IMR-90 (cell line): ENCODE measurements at regions not wholly inside any gene's neighbourhood (a gene's known extent, or its start where the extent isn't known, plus 50 kb on each side); places are given as distances from the start of the nearest gene placed in this dataset.

Experiments
- ATAC-seq: fragments of 200-7000 bp; cut with Tn5 transposase; 2 replicates; pipeline ENCODE4 v1.9.1; 2020; ENCODE audit warnings: low read depth, mild to moderate bottlenecking, moderate library complexity
- BruUV-seq: library from RNA; stranded (reverse); fragments of 400-500 nt; replicated peaks from 2 replicates; lab custom pipeline; 2021; lab: Mats Ljungman, UMichigan
- CTCF ChIA-PET: fragments of 300-600 bp; formaldehyde crosslinking; extraction: SDS; loops from one replicate; lab custom pipeline; 2021; ENCODE audit warnings: antibody characterized with exemption; lab: Yijun Ruan, JAX
- POLR2A ChIA-PET: fragments of 300-600 bp; sonication (Branson Sonifier 250); formaldehyde crosslinking; loops from one replicate; lab custom pipeline; 2022; ENCODE audit warnings: antibody characterized with exemption; ENCODE audit not compliant: unreplicated experiment; lab: Charles Lee
- DNase-seq: peaks from one replicate; pipeline ENCODE4 v3.0.0; 2013
- H2AFZ ChIP-seq: replicated peaks from 2 replicates; pipeline ENCODE3; 2013; ENCODE audit warnings: low read length, mild to moderate bottlenecking; ENCODE audit not compliant: poor library complexity
- H2AK5ac ChIP-seq: 2 replicates; pipeline ENCODE4 v1.6.1; 2013; ENCODE audit warnings: low read depth, low read length, inconsistent platforms
- H2AK9ac ChIP-seq: replicated peaks from 2 replicates; pipeline ENCODE3; 2013; ENCODE audit warnings: mild to moderate bottlenecking, low read depth, low read length, moderate library complexity; ENCODE audit not compliant: poor library complexity
- H2BK120ac ChIP-seq: 2 replicates; pipeline ENCODE4 v1.6.1; 2013; ENCODE audit warnings: low read depth, low read length, inconsistent platforms
- H2BK15ac ChIP-seq: 3 replicates; pipeline ENCODE4 v1.6.1; 2013; ENCODE audit warnings: low read depth, low read length, inconsistent platforms
- H2BK20ac ChIP-seq: 2 replicates; pipeline ENCODE4 v1.6.1; 2013; ENCODE audit warnings: low read depth, mild to moderate bottlenecking, inconsistent platforms, low read length, moderate library complexity
- H2BK5ac ChIP-seq: 2 replicates; pipeline ENCODE4 v1.6.1; 2013; ENCODE audit warnings: mild to moderate bottlenecking, low read depth, low read length, inconsistent platforms; ENCODE audit not compliant: poor library complexity, severe bottlenecking
- H3K14ac ChIP-seq: replicated peaks from 2 replicates; pipeline ENCODE4 v1.6.1; 2013; ENCODE audit warnings: low read depth, low read length, inconsistent platforms
- H3K18ac ChIP-seq: 2 replicates; pipeline ENCODE4 v1.6.1; 2013; ENCODE audit warnings: low read depth, low read length, control low read depth
- H3K23ac ChIP-seq: 2 replicates; pipeline ENCODE4 v1.6.1; 2013; ENCODE audit warnings: low read depth, low read length, inconsistent platforms
- H3K27ac ChIP-seq: 2 replicates; pipeline ENCODE4 v1.5.1; 2013; ENCODE audit warnings: mild to moderate bottlenecking, control low read depth, low read length; ENCODE audit not compliant: insufficient read depth
- H3K27me3 ChIP-seq: 2 replicates; pipeline ENCODE4 v1.6.1; 2013; ENCODE audit warnings: low read length; ENCODE audit not compliant: control insufficient read depth, insufficient read depth
- H3K36me3 ChIP-seq: 2 replicates; pipeline ENCODE4 v1.6.1; 2013; ENCODE audit warnings: low read length, mixed read lengths; ENCODE audit not compliant: control insufficient read depth, insufficient read depth
- H3K4ac ChIP-seq: 2 replicates; pipeline ENCODE4 v1.6.1; 2013; ENCODE audit warnings: low read depth, low read length, inconsistent platforms
- H3K4me1 ChIP-seq: 2 replicates; pipeline ENCODE4 v1.6.1; 2013; ENCODE audit warnings: low read length, mixed read lengths; ENCODE audit not compliant: control insufficient read depth, insufficient read depth
- H3K4me2 ChIP-seq: 2 replicates; pipeline ENCODE4 v1.6.1; 2013; ENCODE audit warnings: low read depth, mild to moderate bottlenecking, control low read depth, low read length, moderate library complexity
- H3K4me3 ChIP-seq: 2 replicates; pipeline ENCODE4 v1.5.1; 2013; ENCODE audit warnings: low read depth, mild to moderate bottlenecking, control low read depth, low read length, moderate library complexity; ENCODE audit not compliant: insufficient read depth
- H3K56ac ChIP-seq: 2 replicates; pipeline ENCODE4 v1.6.1; 2013; ENCODE audit warnings: low read length, inconsistent platforms; ENCODE audit not compliant: insufficient read depth; ENCODE audit errors: extremely low read depth
- H3K79me1 ChIP-seq, 2 experiments: 2 replicates each; pipeline ENCODE4 v1.6.1; 2013; ENCODE audit warnings: low read length in 2 of 2, inconsistent platforms in 1 of 2, low read depth in 1 of 2
- H3K9ac ChIP-seq: 2 replicates; pipeline ENCODE4 v1.6.1; 2013; ENCODE audit warnings: low read depth, low read length, control low read depth
- H3K9me1 ChIP-seq: 2 replicates; pipeline ENCODE4 v1.6.1; 2013; ENCODE audit warnings: low read length, inconsistent platforms; ENCODE audit not compliant: insufficient read depth
- H3K9me3 ChIP-seq: 2 replicates; pipeline ENCODE4 v1.6.1; 2013; ENCODE audit warnings: low read length; ENCODE audit not compliant: control insufficient read depth, insufficient read depth
- H4K20me1 ChIP-seq: 2 replicates; pipeline ENCODE4 v1.6.1; 2013; ENCODE audit warnings: low read length, inconsistent platforms; ENCODE audit not compliant: insufficient read depth
- H4K5ac ChIP-seq: 2 replicates; pipeline ENCODE4 v1.6.1; 2013; ENCODE audit warnings: mild to moderate bottlenecking, low read depth, low read length, control low read depth
- H4K8ac ChIP-seq, 2 experiments: 2 replicates each; pipeline ENCODE4 v1.6.1; 2013; ENCODE audit warnings: low read depth in 2 of 2, low read length in 2 of 2, control low read depth in 1 of 2, inconsistent platforms in 1 of 2
- H4K91ac ChIP-seq: 2 replicates; pipeline ENCODE4 v1.6.1; 2013; ENCODE audit warnings: low read depth, low read length, inconsistent platforms; ENCODE audit not compliant: insufficient read depth
- BHLHE40 ChIP-seq: fragments of 150-350 bp; IDR thresholded peaks from 2 replicates; pipeline ENCODE4 v1.6.1; 2016; ENCODE audit warnings: mild to moderate bottlenecking, low read depth, low read length
- CEBPB ChIP-seq: IDR thresholded peaks from 2 replicates; pipeline ENCODE4 v1.6.1; 2012; ENCODE audit warnings: low read depth, low read length, improper control_type of control experiment
- CHD1 ChIP-seq: IDR thresholded peaks from 2 replicates; pipeline ENCODE4 v1.6.1; 2012; ENCODE audit warnings: low read depth, low read length, improper control_type of control experiment
- MAFK ChIP-seq: IDR thresholded peaks from 2 replicates; pipeline ENCODE4 v1.6.1; 2012; ENCODE audit warnings: low read depth, low read length, improper control_type of control experiment
- POLR2A ChIP-seq: IDR thresholded peaks from 2 replicates; pipeline ENCODE4 v1.6.1; 2012; ENCODE audit warnings: mild to moderate bottlenecking, low read depth, low read length
- RAD21 ChIP-seq: IDR thresholded peaks from 2 replicates; pipeline ENCODE4 v1.6.1; 2012; ENCODE audit warnings: low read length, improper control_type of control experiment
- WGBS, 2 experiments: methylation state at CpG; one replicate each; pipeline versions ENCODE4 v1.1.5 to v1.1.7; 2013; ENCODE audit warnings: missing lambda C conversion rate in 2 of 2; ENCODE audit not compliant: insufficient read length in 1 of 2; ENCODE audit errors: extremely low coverage in 2 of 2; 5-methylcytosine and 5-hydroxymethylcytosine counted together
- dilution Hi-C: fragments of 300-500 bp; cut with HindIII; formaldehyde crosslinking; loops from one replicate; pipeline ENCODE4 v1.14.3; 2018; ENCODE audit warnings: low sequenced_read_pairs; ENCODE audit not compliant: unreplicated experiment
- in situ Hi-C: fragments of 300-500 bp; cut with MboI; formaldehyde crosslinking; loops from 3 replicates; pipeline ENCODE4 v1.14.3; 2019; ENCODE audit warnings: low sequenced_read_pairs, inconsistent platforms, mixed read lengths
- intact Hi-C: fragments of 100-400 bp; cut with micrococcal nuclease; formaldehyde crosslinking; loops from 2 replicates; pipeline ENCODE4 v1.10.0; 2022
- TF ChIP-seq, protein P1 (sequence below): conservative IDR thresholded peaks from 2 replicates; pipeline ENCODE4 v1.5.1; 2012; ENCODE audit warnings: mild to moderate bottlenecking, low read depth, low read length, improper control_type of control experiment

DNA sequence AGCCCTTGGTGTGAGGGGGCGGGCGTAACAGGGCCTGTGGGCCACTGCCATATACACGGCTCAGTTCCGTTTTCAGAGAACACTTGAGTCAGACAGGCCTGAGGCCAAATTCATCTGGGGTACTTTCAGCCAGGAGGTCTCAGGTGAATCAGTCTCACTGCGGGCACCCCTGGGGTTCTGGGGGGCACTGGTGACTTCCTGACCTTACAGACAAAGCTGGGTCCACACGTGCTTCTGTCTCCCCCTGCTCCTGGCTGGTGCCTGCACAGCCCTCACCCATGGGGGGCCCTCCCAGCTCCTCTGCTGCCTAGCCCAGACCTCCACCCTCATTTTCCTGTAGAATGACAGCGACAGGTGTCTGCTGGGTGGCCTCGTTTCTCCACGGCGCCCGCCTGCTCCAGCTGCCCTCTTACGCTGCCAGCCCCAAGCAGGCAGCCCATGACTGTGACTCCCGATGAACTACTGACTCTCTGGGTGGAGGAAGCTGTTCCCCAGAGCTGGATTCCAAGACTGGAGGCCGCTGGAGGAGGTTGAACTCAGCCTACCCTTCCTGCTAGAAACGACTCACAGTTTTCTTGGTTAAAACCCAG is 374.1 kb upstream of the IRX4 start:
- no peaks in the 10 kb centered on the region for H3K79me1 ChIP-seq
- no peak overlapping the region for H2AK9ac ChIP-seq
- H3K14ac ChIP-seq, result no peak overlapping the region
- no peaks in the 10 kb centered on the region for H3K36me3 ChIP-seq
- in situ Hi-C loops (no loop called here), dilution Hi-C loops (no loop called here), intact Hi-C loops (no loop called here)
- no peak overlapping the region for H4K8ac ChIP-seq
- no TSS peak for BruUV-seq
- 56% methylated on average over 4 of the region's 15 CpGs; no CpG with 5 or more reads in 1 of the 2 experiments for WGBS, 2 experiments
- H2AK5ac ChIP-seq, result no peak overlapping the region
- H2BK15ac ChIP-seq, result no peak overlapping the region
- ATAC-seq, result no peak
- DNase-seq, result no peak
- no peak overlapping the region for H2AFZ ChIP-seq
- ChIA-PET CTCF (no interaction called here), POLR2A (no interaction called here)
- no peak overlapping the region for H3K4ac ChIP-seq
- H2BK20ac ChIP-seq, result no peak overlapping the region
- no peak overlapping the region for H3K27ac ChIP-seq
- H3K4me1 ChIP-seq, result no peaks in the 10 kb centered on the region
- no peak overlapping the region for H3K9ac ChIP-seq
- H3K27me3 ChIP-seq, result no peaks in the 10 kb centered on the region
- no peak overlapping the region for H2BK5ac ChIP-seq
- H3K9me3 ChIP-seq, result peaks cover 51% of the 10 kb centered on the region
- H2BK120ac ChIP-seq, result no peak overlapping the region
- no peaks in the 10 kb centered on the region for H3K9me1 ChIP-seq
- no peak for TF ChIP-seq CHD1
- TF ChIP-seq RAD21, result no peak
- TF ChIP-seq BHLHE40, result no peak
- no peak for TF ChIP-seq MAFK
- TF ChIP-seq CEBPB, result no peak
- TF ChIP-seq, protein P1, sequence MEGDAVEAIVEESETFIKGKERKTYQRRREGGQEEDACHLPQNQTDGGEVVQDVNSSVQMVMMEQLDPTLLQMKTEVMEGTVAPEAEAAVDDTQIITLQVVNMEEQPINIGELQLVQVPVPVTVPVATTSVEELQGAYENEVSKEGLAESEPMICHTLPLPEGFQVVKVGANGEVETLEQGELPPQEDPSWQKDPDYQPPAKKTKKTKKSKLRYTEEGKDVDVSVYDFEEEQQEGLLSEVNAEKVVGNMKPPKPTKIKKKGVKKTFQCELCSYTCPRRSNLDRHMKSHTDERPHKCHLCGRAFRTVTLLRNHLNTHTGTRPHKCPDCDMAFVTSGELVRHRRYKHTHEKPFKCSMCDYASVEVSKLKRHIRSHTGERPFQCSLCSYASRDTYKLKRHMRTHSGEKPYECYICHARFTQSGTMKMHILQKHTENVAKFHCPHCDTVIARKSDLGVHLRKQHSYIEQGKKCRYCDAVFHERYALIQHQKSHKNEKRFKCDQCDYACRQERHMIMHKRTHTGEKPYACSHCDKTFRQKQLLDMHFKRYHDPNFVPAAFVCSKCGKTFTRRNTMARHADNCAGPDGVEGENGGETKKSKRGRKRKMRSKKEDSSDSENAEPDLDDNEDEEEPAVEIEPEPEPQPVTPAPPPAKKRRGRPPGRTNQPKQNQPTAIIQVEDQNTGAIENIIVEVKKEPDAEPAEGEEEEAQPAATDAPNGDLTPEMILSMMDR, result no peak
- TF ChIP-seq POLR2A, result no peak
- H3K23ac ChIP-seq, result no peak overlapping the region
- no peak overlapping the region for H3K56ac ChIP-seq
- no peak overlapping the region for H3K4me3 ChIP-seq
- no peak overlapping the region for H3K4me2 ChIP-seq
- H3K18ac ChIP-seq, result no peak overlapping the region
- no peak overlapping the region for H4K91ac ChIP-seq
- no peak overlapping the region for H4K5ac ChIP-seq
- H4K20me1 ChIP-seq, result no peaks in the 10 kb centered on the region
